HG02970 (cell line): ENCODE measurements at regions not wholly inside any gene's neighbourhood (a gene's known extent, or its start where the extent isn't known, plus 50 kb on each side); places are given as distances from the start of the nearest gene placed in this dataset.
"Not testable (repeated sequence)": the region's sequence is repeated elsewhere in the genome, so short reads cannot be mapped to it uniquely, and the experiment has no call there.

Experiments
- ATAC-seq: cut with Tn5 transposase; IDR thresholded peaks from one replicate; pipeline ENCODE4 v1.9.1; 2021; ENCODE audit warnings: mild to moderate bottlenecking, moderate library complexity, moderate number of reproducible peaks; ENCODE audit not compliant: unreplicated experiment, low FRiP score

GRCh38 chr13:68993154-68993553, 1114.5 kb upstream of the ATXN8OS start:
- no peak for ATAC-seq

DNA sequence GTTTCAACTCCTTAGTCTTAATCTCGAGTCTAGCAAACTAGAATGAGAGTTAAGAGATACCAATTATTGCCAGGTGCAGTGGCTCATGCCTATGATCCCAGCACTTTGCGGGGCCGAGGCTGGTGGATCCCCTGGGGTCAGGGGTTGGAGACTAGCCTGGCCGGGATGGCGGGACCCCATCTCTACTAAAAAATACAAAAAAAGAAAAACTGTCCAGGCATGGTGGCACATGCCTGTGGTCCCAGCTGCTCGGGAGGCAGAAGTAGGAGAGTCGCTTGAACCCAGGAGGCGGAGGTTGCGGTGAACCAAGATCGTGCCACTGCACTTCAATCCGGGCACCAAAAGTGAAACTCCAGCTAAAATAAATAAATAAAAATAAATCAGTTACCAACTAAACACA, 1119.5 kb upstream of the ATXN8OS start:
- no peak for ATAC-seq

- no peak for ATAC-seq
These were observed 1120.0 kb upstream of the ATXN8OS start for GRCh38 chr13:68987585-68987984.

DNA sequence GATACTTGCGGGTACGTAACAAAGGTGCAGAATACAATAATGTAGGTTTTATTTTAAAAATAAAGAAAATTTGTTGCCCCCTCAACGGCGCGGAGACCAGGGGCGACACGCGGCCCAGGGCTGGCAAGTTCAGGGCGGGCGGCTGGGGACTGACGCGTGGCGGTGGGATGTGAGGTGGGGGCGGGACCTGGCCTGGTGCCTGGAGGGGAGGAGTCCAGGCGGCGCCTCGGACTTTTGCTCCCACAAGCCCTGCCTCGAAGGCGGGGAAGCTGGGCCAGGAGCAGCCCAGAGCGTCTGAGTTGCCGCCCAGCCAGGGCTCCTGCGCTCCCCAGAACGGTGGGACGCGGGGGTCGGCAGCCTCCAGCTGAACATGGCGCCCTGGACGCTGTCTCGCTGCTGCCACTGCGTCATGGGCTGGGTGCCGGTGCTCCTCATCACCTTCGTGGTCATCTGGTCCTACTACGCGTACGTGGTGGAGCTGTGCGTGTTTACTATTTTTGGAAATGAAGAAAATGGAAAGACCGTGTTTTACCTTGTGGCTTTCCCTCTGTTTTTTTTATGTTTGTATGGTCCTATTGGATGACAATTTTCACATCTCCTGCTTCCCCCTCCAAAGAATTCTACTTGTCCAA, 1122.8 kb upstream of the ATXN8OS start:
- no peak for ATAC-seq

- ATAC-seq: no peak
These were observed 1124.5 kb upstream of the ATXN8OS start for GRCh38 chr13:68982961-68983619.

- ATAC-seq: no peak
These were observed 1131.3 kb upstream of the ATXN8OS start for GRCh38 chr13:68976287-68976686.

DNA sequence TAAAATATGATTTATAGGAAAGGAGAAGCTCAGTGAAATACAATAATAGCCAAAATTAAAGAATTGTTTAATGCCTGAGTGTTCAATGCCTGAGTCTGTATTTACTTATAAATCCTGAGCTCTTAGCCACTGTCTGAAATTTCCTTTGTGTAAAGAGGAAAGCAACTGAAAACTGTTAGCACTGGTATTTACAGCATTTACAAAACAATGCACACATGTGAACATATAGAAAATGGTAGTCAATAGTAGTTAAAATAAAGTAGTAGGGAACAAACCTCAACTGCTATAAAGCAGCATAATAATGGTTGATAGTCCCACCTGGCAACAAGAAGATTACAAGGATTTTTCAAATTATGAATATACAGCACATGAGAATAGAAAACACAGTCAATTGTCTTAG, 1137.1 kb upstream of the ATXN8OS start:
- ATAC-seq: no peak

DNA sequence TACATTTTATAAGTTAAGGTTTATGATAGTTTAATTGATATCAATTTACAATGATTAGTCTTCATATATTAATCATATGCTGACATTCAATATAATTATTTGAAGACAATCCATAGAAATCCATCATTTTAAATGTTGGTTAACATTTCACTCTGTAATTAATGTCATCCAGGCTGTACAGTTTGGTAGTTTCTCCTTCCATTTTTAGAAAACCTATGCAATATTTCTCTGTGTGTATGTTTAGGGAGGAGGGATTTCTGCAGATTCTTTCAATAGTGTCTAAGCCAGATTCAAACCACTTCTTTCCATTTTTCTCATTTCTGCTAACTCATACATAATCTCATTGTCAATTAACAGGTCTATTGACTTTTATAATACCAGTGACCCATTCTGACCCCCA, 1159.0 kb upstream of the ATXN8OS start:
- no peak for ATAC-seq

DNA sequence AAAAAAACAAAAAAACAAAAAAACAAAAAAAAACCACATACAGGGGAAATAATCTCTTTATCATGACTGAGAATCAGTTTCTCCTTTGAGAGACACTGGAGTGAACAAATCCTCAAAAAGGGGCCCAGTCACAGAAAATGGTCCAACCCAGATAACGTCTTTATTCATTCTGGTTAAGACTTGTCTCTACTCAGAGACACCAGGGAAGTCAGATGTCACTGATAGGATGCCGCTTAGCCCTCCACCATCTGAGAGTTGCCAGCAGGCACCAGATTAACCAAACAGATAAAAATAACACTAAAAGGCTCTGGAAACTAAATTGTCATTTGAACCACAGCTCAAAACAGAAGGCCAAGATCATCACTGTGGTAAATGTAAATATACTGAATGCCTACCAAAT, 1163.4 kb upstream of the ATXN8OS start:
- no peak for ATAC-seq

- ATAC-seq: no peak
These were observed 1167.6 kb upstream of the ATXN8OS start for GRCh38 chr13:68940049-68940448.

DNA sequence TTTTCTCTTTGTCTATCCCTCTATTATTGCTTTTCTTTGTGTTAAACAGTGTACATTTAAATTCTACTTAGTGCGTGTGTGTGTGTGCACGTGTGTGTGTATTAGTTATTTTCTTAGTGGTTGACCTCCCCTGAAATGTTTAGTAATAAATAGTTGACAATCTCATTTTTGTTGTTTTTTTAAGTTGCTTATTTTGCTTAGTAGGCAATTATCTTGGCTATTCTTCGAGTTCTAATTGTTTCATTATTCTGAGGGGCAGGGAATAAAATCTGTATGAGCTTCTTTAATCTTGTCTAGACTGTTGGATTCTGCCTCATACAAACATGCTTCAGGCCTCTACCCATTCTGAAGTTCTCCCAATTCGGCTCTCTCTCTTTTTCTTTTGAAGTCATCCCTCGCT, 1169.0 kb upstream of the ATXN8OS start:
- ATAC-seq: no peak

GRCh38 chr13:68929075-68929745, 1178.4 kb upstream of the ATXN8OS start:
- no peak for ATAC-seq

DNA sequence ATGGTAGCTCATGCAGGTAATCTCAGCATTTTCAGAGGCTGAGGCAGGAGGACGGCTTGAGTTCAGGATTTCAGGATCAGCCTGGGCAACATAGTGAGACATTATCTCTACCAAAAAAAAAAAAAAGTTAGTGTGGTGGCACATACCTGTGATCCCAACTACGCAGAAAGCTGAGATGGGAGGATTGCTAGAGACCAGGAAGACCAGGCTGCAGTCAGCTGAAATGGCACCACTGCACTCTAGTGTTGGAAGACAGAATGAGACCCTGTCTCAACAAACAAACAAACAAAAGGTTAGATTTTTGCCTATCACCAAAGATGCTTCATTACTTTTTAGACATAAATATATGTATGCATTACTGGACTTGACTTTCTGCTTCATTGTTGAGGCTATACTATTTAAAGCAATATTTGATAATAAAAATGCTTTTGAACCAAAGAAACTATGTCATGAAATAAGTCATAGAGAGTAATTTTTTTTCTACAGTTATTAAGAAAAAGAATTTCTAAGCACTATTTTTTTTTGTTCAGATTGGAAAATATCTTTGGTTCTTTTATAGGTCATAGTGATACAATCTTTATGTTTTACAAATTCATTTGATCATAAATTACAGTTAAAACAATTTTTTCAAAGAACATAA, 1180.1 kb upstream of the ATXN8OS start:
- ATAC-seq: no peak

DNA sequence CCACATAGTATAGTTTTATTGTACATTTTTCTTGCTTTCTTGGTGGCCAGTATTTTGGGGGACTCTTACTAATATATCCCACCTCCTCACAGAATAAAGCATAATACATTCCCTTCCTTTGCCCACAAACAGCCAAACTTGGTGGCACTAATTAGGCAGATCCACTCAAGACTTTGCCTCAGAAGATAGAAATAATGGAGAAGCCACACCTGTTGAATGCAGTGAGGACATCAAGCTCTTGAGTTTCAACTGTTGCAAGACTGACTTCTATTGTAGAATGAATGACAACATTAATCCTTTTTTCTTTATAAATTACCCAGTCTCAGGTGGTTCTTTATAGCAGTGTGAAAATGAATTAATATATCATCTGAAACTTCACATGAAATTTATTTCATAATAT, 1183.6 kb upstream of the ATXN8OS start:
- no peak for ATAC-seq

GRCh38 chr13:68908879-68909278, 1198.7 kb upstream of the ATXN8OS start:
- ATAC-seq: no peak

DNA sequence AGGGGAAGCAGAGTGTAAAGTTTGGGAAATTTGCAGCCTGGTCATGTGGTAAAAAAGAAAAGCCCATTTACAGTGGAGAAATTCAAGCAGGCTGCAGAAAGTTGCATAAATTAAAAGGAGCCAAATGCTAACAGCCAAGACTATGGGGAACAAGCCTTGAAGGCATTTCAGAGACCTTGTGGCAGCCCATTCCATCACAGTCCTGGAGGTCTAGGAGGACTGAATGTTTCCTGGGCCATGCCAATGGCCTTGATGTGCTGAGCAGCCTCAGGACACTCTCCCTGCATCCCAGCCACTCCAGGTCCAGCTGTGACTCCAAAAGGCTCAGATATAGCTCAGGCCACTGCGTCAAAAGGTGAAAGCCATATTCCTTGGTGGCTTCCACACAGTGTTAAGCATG, 1202.4 kb upstream of the ATXN8OS start:
- no peak for ATAC-seq

DNA sequence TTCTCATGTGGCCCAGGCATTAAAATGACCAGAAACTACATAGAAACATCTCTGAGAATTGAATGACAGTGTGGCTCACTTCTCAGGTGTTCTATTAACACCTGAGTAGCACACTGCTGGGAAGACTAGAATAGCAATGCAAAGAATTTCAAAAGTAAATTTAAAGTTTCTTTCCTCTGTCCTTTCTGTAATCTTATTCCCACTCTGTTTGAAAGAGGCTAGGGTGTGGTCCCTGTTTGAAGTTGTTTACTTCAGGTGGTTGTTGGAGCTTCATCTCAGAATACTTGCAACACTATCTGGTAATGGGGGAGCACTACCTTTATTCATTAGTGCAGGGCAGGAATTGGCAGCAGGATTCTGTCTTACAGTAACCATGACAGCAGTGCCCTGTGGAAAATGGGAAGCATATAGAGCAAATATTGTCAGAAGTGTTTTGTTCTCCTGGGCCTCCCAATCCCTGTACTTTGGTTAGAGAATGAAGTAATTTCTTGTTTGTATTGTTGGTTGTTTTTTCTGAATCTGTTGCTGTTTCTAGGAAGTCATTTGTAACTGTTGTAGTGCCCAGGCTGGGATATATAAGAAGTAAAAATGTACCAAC, 1210.2 kb upstream of the ATXN8OS start:
- ATAC-seq: no peak

DNA sequence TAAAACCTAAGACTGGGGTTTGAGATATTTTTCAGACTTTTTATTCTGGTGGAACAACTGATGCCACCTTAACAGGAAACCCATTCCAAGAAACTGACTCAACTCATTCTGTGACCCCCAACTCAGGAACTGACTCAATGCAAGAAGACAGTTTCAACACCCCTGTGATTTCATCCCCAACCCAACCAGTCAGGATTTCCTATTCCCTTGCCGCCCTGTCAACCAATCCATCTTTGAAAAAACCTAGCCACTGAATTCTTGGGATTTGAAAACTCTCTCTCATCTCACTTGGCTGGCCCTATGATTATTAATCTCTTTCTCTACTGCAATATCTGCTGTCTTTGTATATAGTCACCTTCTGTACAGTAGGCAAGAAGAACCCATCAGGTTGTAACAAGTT, 1211.9 kb upstream of the ATXN8OS start:
- no peak for ATAC-seq

GRCh38 chr13:68893721-68894120, 1213.9 kb upstream of the ATXN8OS start:
- not testable (repeated sequence) for ATAC-seq

DNA sequence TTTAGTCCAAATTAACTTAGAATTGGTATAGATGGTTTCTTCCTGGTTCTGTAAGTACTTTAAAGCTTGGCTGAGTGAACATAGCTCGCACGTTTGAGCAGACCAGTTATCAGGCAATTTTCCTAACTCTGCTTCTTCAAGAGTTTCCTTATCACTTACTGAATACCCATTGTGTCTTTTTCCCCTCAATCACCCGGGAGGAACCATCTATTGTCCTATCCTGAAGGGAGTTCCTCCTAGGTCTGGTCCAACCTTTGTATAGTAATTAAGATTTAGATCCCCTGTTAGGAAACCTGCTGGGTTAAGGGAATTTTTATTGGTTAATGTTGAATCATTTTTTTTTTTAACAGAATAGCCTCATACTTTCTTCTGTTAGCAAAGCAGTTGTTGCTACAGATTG, 1215.0 kb upstream of the ATXN8OS start:
- ATAC-seq: not testable (repeated sequence)

GRCh38 chr13:68890101-68890500, 1217.5 kb upstream of the ATXN8OS start:
- not testable (repeated sequence) for ATAC-seq
